PC-9 (cell line): ENCODE measurements at regions not wholly inside any gene's neighbourhood (a gene's known extent, or its start where the extent isn't known, plus 50 kb on each side); places are given as distances from the start of the nearest gene placed in this dataset.

Source experiments
- BruUV-seq: library from RNA; stranded (reverse); fragments of 400-500 nt; replicated peaks from 2 replicates; lab custom pipeline; 2021; lab: Mats Ljungman, UMichigan
- CTCF ChIA-PET: fragments of 300-600 bp; sonication (Branson Sonifier 250); formaldehyde crosslinking; loops from one replicate; lab custom pipeline; 2022; ENCODE audit warnings: antibody characterized with exemption; lab: Charles Lee
- POLR2A ChIA-PET: fragments of 300-600 bp; sonication (Branson Sonifier 250); formaldehyde crosslinking; loops from one replicate; lab custom pipeline; 2022; ENCODE audit warnings: antibody characterized with exemption; ENCODE audit not compliant: unreplicated experiment; lab: Charles Lee
- DNase-seq, 2 experiments: peaks; one replicate each; pipeline versions ENCODE4 v3.0.0 to v3.0.0-alpha.2; 2015 to 2022; ENCODE audit warnings: mixed read lengths in 1 of 2
- H2AFZ ChIP-seq: fragments of 200-600 bp; sonication (generic); 2 replicates; pipeline ENCODE4 v1.8.1; 2017; ENCODE audit warnings: antibody characterized with exemption
- H3F3A ChIP-seq: fragments of 200-600 bp; sonication (generic); 2 replicates; pipeline ENCODE4 v1.8.1; 2017; ENCODE audit warnings: antibody characterized with exemption, mild to moderate bottlenecking, low read depth; ENCODE audit not compliant: insufficient read depth
- H3K27ac ChIP-seq: fragments of 200-600 bp; sonication (generic); 2 replicates; pipeline ENCODE4 v1.6.1; 2016; ENCODE audit warnings: mixed run types
- H3K27me3 ChIP-seq: fragments of 200-600 bp; sonication (generic); 2 replicates; pipeline ENCODE4 v1.6.1; 2016; ENCODE audit warnings: low read depth, mixed run types; ENCODE audit not compliant: insufficient read depth
- H3K36me3 ChIP-seq: fragments of 200-600 bp; sonication (generic); 2 replicates; pipeline ENCODE4 v1.6.1; 2016; ENCODE audit warnings: low read depth, mixed run types
- H3K4me1 ChIP-seq: fragments of 200-600 bp; sonication (generic); replicated peaks from 2 replicates; pipeline ENCODE4 v1.6.1; 2016; ENCODE audit warnings: mixed run types; ENCODE audit not compliant: insufficient read depth
- H3K4me2 ChIP-seq: fragments of 200-600 bp; sonication (generic); 2 replicates; pipeline ENCODE4 v1.6.1; 2017; ENCODE audit warnings: mixed run types
- H3K4me3 ChIP-seq: fragments of 200-600 bp; sonication (generic); 2 replicates; pipeline ENCODE4 v1.6.1; 2016; ENCODE audit warnings: mixed run types
- H3K79me2 ChIP-seq: fragments of 200-600 bp; sonication (generic); 2 replicates; pipeline ENCODE4 v1.6.1; 2017; ENCODE audit warnings: low read depth, mixed run types
- H3K9me2 ChIP-seq: fragments of 200-600 bp; sonication (generic); 2 replicates; pipeline ENCODE4 v1.8.1; 2017; ENCODE audit warnings: mild to moderate bottlenecking; ENCODE audit not compliant: insufficient read depth
- H3K9me3 ChIP-seq: fragments of 200-600 bp; sonication (generic); 2 replicates; pipeline ENCODE4 v1.8.1; 2016; ENCODE audit warnings: low read depth; ENCODE audit not compliant: insufficient read depth
- H4K20me1 ChIP-seq: fragments of 200-600 bp; sonication (generic); 2 replicates; pipeline ENCODE4 v1.8.1; 2017; ENCODE audit not compliant: insufficient read depth
- EZH2 ChIP-seq: fragments of 200-600 bp; sonication (generic); IDR thresholded peaks from 2 replicates; pipeline ENCODE4 v1.8.0; 2017; ENCODE audit warnings: antibody characterized with exemption, low read depth
- intact Hi-C: fragments of 100-400 bp; cut with micrococcal nuclease; formaldehyde crosslinking; loops from one replicate; pipeline ENCODE4 v1.10.0; 2022; ENCODE audit not compliant: unreplicated experiment
- TF ChIP-seq, protein P1 (sequence below): fragments of 200-600 bp; sonication (generic); conservative IDR thresholded peaks from 2 replicates; pipeline ENCODE4 v1.6.1; 2017; ENCODE audit warnings: mixed run types, antibody characterized with exemption, mild to moderate bottlenecking, moderate library complexity

DNA sequence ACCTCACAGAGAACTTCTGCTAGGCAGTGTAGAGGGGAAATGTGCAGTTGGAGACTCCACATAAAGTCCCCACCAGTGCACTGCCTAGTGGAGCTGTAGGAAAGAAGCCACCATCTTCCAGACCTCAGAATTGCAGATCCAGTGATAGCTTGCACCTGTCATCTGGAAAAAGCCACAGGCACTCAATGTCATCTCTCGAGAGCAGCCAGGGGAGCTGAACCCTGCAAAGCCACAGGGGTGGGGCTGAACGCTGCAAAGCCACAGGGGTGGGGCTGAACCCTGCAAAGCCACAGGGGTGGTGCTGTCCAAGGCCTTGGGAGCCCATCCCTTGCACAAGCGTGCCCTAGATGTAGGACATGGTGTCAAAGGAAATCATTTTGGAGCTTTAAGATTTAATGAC lies 1226.3 kb downstream of the PCDH7 start:
- intact Hi-C loops: no loop called here

DNA sequence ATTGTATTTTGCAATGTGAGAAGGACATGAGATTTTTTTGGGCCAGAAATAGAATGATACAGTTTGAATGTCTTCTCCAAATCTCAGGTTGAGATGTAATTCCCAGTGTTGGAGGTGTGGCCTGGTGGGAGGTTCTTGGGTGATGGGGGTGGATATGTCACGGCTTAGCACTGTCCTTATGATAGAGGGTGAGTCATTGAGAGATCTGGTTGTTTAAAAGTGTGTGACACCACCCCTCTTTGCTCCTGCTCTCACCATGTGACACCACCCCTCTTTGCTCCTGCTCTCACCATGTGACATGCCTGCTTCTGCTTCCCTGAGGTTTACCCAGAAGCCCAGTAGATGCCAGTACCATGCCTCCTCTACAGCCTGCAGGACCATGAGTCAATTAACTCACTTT lies 1226.9 kb downstream of the PCDH7 start:
- Histone ChIP-seq H3K4me3 (no peak overlapping the region), H3K9me3 (no peaks in the 10 kb centered on the region; the same call in 1 of the 2 replicates), H3K27me3 (no peaks in the 10 kb centered on the region), H3K9me2 (no peaks in the 10 kb centered on the region), H3F3A (no peaks in the 10 kb centered on the region), H3K36me3 (no peaks in the 10 kb centered on the region), H3K27ac (no peak overlapping the region), H3K4me1 (no peaks in the 10 kb centered on the region), H4K20me1 (no peaks in the 10 kb centered on the region), H2AFZ (no peak overlapping the region), H3K4me2 (no peak overlapping the region), H3K79me2 (no peaks in the 10 kb centered on the region)
- ChIA-PET POLR2A (no interaction called here), CTCF (no interaction called here)
- intact Hi-C loops: no loop called here
- no TSS peak for BruUV-seq
- no peak for DNase-seq
- no peak for TF ChIP-seq EZH2
- TF ChIP-seq, protein P1, sequence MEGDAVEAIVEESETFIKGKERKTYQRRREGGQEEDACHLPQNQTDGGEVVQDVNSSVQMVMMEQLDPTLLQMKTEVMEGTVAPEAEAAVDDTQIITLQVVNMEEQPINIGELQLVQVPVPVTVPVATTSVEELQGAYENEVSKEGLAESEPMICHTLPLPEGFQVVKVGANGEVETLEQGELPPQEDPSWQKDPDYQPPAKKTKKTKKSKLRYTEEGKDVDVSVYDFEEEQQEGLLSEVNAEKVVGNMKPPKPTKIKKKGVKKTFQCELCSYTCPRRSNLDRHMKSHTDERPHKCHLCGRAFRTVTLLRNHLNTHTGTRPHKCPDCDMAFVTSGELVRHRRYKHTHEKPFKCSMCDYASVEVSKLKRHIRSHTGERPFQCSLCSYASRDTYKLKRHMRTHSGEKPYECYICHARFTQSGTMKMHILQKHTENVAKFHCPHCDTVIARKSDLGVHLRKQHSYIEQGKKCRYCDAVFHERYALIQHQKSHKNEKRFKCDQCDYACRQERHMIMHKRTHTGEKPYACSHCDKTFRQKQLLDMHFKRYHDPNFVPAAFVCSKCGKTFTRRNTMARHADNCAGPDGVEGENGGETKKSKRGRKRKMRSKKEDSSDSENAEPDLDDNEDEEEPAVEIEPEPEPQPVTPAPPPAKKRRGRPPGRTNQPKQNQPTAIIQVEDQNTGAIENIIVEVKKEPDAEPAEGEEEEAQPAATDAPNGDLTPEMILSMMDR: no peak

More for the DNA sequence above, 1226.3 kb downstream of the PCDH7 start:
- H3K27me3 ChIP-seq: no peaks in the 10 kb centered on the region
- POLR2A ChIA-PET: no interaction called here
- H3K27ac ChIP-seq: no peak overlapping the region
- H3K4me3 ChIP-seq: no peak overlapping the region
- H3K9me2 ChIP-seq: no peaks in the 10 kb centered on the region
- no peaks in the 10 kb centered on the region for H3K36me3 ChIP-seq
- no peaks in the 10 kb centered on the region for H3F3A ChIP-seq
- no peaks in the 10 kb centered on the region for H4K20me1 ChIP-seq
- H3K4me2 ChIP-seq: no peak overlapping the region
- TF ChIP-seq EZH2: no peak
- TF ChIP-seq, protein P1: no peak
- no peaks in the 10 kb centered on the region; the same call in 1 of the 2 replicates for H3K9me3 ChIP-seq
- H2AFZ ChIP-seq: no peak overlapping the region
- CTCF ChIA-PET: no interaction called here
- H3K4me1 ChIP-seq: no peaks in the 10 kb centered on the region
- BruUV-seq: no TSS peak
- DNase-seq: no peak
- no peaks in the 10 kb centered on the region for H3K79me2 ChIP-seq

DNA sequence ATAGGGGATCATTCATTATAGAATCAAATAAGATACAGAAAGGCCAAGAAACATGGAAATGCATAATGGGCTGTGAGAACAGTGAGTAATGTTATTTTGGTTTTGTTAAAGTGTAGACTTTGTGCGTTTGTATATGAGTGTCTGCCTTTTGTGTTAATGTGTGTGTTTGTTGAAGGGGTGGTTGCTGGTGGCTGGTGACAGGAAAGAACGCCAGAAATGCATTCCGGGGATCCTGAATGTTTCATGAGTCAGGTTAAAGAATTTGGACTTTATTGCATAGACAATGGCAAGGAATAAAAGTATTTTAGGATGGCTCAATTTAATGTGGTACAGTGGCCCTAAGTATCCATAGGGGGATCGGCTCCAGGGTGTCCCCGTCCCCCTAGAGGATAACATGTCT lies 1228.9 kb downstream of the PCDH7 start:
- Histone ChIP-seq H2AFZ (no peak overlapping the region), H3F3A (no peaks in the 10 kb centered on the region), H3K4me1 (no peaks in the 10 kb centered on the region), H3K27me3 (no peaks in the 10 kb centered on the region), H3K36me3 (no peaks in the 10 kb centered on the region), H3K79me2 (no peaks in the 10 kb centered on the region), H3K4me2 (no peak overlapping the region), H3K9me3 (no peaks in the 10 kb centered on the region; the same call in 1 of the 2 replicates), H4K20me1 (no peaks in the 10 kb centered on the region), H3K4me3 (no peak overlapping the region), H3K27ac (no peak overlapping the region), H3K9me2 (no peaks in the 10 kb centered on the region)
- intact Hi-C loops: no loop called here
- BruUV-seq: no TSS peak
- CTCF ChIA-PET: no interaction called here
- no peak for TF ChIP-seq EZH2
- TF ChIP-seq, protein P1: no peak
- POLR2A ChIA-PET: no interaction called here
- DNase-seq: no peak
